K562 (cell line): ENCODE measurements at regions not wholly inside any gene's neighbourhood (a gene's known extent, or its start where the extent isn't known, plus 50 kb on each side); places are given as distances from the start of the nearest gene placed in this dataset.

Source experiments
- ATF2 ChIP-seq: sonication (generic); formaldehyde crosslinking; IDR thresholded peaks from 2 replicates; pipeline ENCODE4 v1.8.1; 2022; ENCODE audit warnings: missing genetic modification reagents
- CTCF ChIP-seq, 3 experiments: IDR thresholded peaks in 2 of 3; conservative IDR thresholded peaks in 1 of 3; 2 replicates each; pipeline ENCODE4 v1.5.1; 2011 to 2012; ENCODE audit warnings: low read length in 3 of 3, mild to moderate bottlenecking in 3 of 3, control low read depth in 2 of 3, improper control_type of control experiment in 1 of 3, inconsistent platforms in 1 of 3, low read depth in 1 of 3, mixed read lengths in 1 of 3, moderate library complexity in 1 of 3; ENCODE audit not compliant: insufficient read depth in 2 of 3
- ERF ChIP-seq: fragments of 450-650 bp; formaldehyde crosslinking; IDR thresholded peaks from 2 replicates; pipeline ENCODE4 v1.4.0; 2020; ENCODE audit warnings: mild to moderate bottlenecking, mixed read lengths
- GTF2E2 ChIP-seq: fragments of 200-800 bp; sonication (Bioruptor generic); IDR thresholded peaks from 2 replicates; pipeline ENCODE4 v1.6.1; 2016; ENCODE audit warnings: missing genetic modification characterization, missing compliant biosample characterization
- KDM4B ChIP-seq, 2 experiments: fragments of 450-650 bp in 1 of 2; sonication (generic) in 1 of 2; IDR thresholded peaks; 2 replicates each; pipeline ENCODE4 v1.6.1; 2016 to 2017; ENCODE audit warnings: borderline replicate concordance in 2 of 2, antibody characterized with exemption in 1 of 2, low read depth in 1 of 2, mild to moderate bottlenecking in 1 of 2
- POLR2AphosphoS5 ChIP-seq: IDR thresholded peaks from 2 replicates; pipeline ENCODE4 v1.6.1; 2011; ENCODE audit warnings: mild to moderate bottlenecking, low read depth, low read length, moderate library complexity; ENCODE audit not compliant: control insufficient read depth, insufficient read depth
- SAFB2 ChIP-seq: fragments of 200-400 bp; formaldehyde crosslinking; IDR thresholded peaks from 2 replicates; pipeline ENCODE4 v1.6.1; 2018; ENCODE audit warnings: borderline replicate concordance, low read length, low read depth, moderate library complexity; ENCODE audit not compliant: severe bottlenecking
- STAT5B ChIP-seq: fragments of 250-450 bp; sonication (Bioruptor Pico); IDR thresholded peaks from 2 replicates; pipeline ENCODE4 v1.8.0; 2021; ENCODE audit warnings: mild to moderate bottlenecking, inconsistent platforms
- ZFP36 ChIP-seq: fragments of 150-350 bp; IDR thresholded peaks from 2 replicates; pipeline ENCODE4 v1.6.1; 2018; ENCODE audit warnings: low read length, low read depth; ENCODE audit not compliant: partially characterized antibody
- TF ChIP-seq, protein P1 (sequence below): fragments of 450-650 bp; IDR thresholded peaks from 2 replicates; pipeline ENCODE4 v1.6.1; 2017; ENCODE audit warnings: antibody characterized with exemption, mild to moderate bottlenecking

- TF ChIP-seq ERF (CRISPR knock-in tag) (no peak), KDM4B (IDR thresholded peaks at IDR 0.05; ENCODE audit: borderline replicate concordance in 2 of 2, low read depth in 1 of 2) (no peak), GTF2E2 (tag) (no peak), POLR2AphosphoS5 (no peak), CTCF (IDR thresholded peaks at IDR 0.05 in 2 of 3, conservative IDR thresholded peaks at IDR 0.05 in 1 of 3; ENCODE audit: insufficient read depth in 2 of 3, low read depth in 1 of 3, low read length in 3 of 3) (no peak), ZFP36 (no peak), STAT5B (CRISPR knock-in tag) (no peak), SAFB2 (no peak), ATF2 (CRISPR knock-in tag) (no peak)
- TF ChIP-seq, protein P1, sequence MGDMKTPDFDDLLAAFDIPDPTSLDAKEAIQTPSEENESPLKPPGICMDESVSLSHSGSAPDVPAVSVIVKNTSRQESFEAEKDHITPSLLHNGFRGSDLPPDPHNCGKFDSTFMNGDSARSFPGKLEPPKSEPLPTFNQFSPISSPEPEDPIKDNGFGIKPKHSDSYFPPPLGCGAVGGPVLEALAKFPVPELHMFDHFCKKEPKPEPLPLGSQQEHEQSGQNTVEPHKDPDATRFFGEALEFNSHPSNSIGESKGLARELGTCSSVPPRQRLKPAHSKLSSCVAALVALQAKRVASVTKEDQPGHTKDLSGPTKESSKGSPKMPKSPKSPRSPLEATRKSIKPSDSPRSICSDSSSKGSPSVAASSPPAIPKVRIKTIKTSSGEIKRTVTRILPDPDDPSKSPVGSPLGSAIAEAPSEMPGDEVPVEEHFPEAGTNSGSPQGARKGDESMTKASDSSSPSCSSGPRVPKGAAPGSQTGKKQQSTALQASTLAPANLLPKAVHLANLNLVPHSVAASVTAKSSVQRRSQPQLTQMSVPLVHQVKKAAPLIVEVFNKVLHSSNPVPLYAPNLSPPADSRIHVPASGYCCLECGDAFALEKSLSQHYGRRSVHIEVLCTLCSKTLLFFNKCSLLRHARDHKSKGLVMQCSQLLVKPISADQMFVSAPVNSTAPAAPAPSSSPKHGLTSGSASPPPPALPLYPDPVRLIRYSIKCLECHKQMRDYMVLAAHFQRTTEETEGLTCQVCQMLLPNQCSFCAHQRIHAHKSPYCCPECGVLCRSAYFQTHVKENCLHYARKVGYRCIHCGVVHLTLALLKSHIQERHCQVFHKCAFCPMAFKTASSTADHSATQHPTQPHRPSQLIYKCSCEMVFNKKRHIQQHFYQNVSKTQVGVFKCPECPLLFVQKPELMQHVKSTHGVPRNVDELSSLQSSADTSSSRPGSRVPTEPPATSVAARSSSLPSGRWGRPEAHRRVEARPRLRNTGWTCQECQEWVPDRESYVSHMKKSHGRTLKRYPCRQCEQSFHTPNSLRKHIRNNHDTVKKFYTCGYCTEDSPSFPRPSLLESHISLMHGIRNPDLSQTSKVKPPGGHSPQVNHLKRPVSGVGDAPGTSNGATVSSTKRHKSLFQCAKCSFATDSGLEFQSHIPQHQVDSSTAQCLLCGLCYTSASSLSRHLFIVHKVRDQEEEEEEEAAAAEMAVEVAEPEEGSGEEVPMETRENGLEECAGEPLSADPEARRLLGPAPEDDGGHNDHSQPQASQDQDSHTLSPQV: no peak
Measured at GRCh38 chr6:25138934-25139415, 140.2 kb upstream of the CARMIL1 start.
